Mucosa of rectum (tissue), 2 donors: ENCODE measurements at regions not wholly inside any gene's neighbourhood (a gene's known extent, or its start where the extent isn't known, plus 50 kb on each side); places are given as distances from the start of the nearest gene placed in this dataset.

ENCODE experiments used
- H3K27ac ChIP-seq, 2 donors: one replicate each; pipeline ENCODE4 v1.7.0; 2013; ENCODE audit warnings: inconsistent platforms in 2 of 2, low read depth in 2 of 2, low read length in 2 of 2
- H3K27me3 ChIP-seq, 2 donors: one replicate each; pipeline ENCODE4 v1.7.0; 2013; ENCODE audit warnings: low read length in 2 of 2; ENCODE audit not compliant: control insufficient read depth in 2 of 2, insufficient read depth in 2 of 2
- H3K36me3 ChIP-seq, 2 donors: one replicate each; pipeline ENCODE4 v1.7.0; 2013; ENCODE audit warnings: low read length in 2 of 2; ENCODE audit not compliant: control insufficient read depth in 2 of 2, insufficient read depth in 2 of 2
- H3K4me1 ChIP-seq, 2 donors: one replicate each; pipeline ENCODE4 v1.7.0; 2013; ENCODE audit warnings: low read length in 2 of 2, mild to moderate bottlenecking in 1 of 2; ENCODE audit not compliant: control insufficient read depth in 2 of 2, insufficient read depth in 2 of 2
- H3K4me3 ChIP-seq, 2 donors: one replicate each; pipeline ENCODE4 v1.7.0; 2013; ENCODE audit warnings: low read length in 2 of 2
- H3K9ac ChIP-seq, 2 donors: one replicate each; pipeline ENCODE4 v1.7.0; 2013; ENCODE audit warnings: low read length in 2 of 2, low read depth in 1 of 2, mild to moderate bottlenecking in 1 of 2
- H3K9me3 ChIP-seq, 2 donors: one replicate each; pipeline ENCODE4 v1.7.0; 2013; ENCODE audit warnings: low read length in 2 of 2; ENCODE audit not compliant: control insufficient read depth in 2 of 2
- donor health status: healthy.
- donor health status: Normal muscosa, but diverticular disease.

- no peaks in the 10 kb centered on the region for H3K27me3 ChIP-seq
- peaks cover 0 to 1% of the 10 kb centered on the region in 2 donors for H3K4me1 ChIP-seq
- H3K9me3 ChIP-seq, result no peaks in the 10 kb centered on the region
- H3K4me3 ChIP-seq, result no peak overlapping the region
- H3K9ac ChIP-seq, result no peak overlapping the region
- H3K27ac ChIP-seq, result no peak overlapping the region
- H3K36me3 ChIP-seq, result no peaks in the 10 kb centered on the region
These were observed 146.5 kb upstream of the COL21A1 start for GRCh38 chr6:56393615-56394612.

GRCh38 chr6:56388415-56388755 is 141.0 kb upstream of the COL21A1 start:
- Histone ChIP-seq H3K4me1 (no peaks in the 10 kb centered on the region), H3K4me3 (no peak overlapping the region), H3K36me3 (no peaks in the 10 kb centered on the region), H3K27ac (no peak overlapping the region), H3K9me3 (no peaks in the 10 kb centered on the region), H3K9ac (no peak overlapping the region), H3K27me3 (no peaks in the 10 kb centered on the region)

- H3K9me3 ChIP-seq, result no peaks in the 10 kb centered on the region
- H3K27ac ChIP-seq, result no peak overlapping the region
- no peaks in the 10 kb centered on the region for H3K36me3 ChIP-seq
- no peaks in the 10 kb centered on the region for H3K27me3 ChIP-seq
- H3K4me1 ChIP-seq, result no peaks in the 10 kb centered on the region
- no peak overlapping the region for H3K4me3 ChIP-seq
- H3K9ac ChIP-seq, result no peak overlapping the region
These were observed 140.4 kb upstream of the COL21A1 start for GRCh38 chr6:56387621-56388414.

- no peak overlapping the region for H3K4me3 ChIP-seq
- H3K36me3 ChIP-seq, result no peaks in the 10 kb centered on the region
- no peaks in the 10 kb centered on the region for H3K27me3 ChIP-seq
- H3K9me3 ChIP-seq, result no peaks in the 10 kb centered on the region
- H3K4me1 ChIP-seq, result no peaks in the 10 kb centered on the region
- H3K27ac ChIP-seq, result no peak overlapping the region
- H3K9ac ChIP-seq, result no peak overlapping the region
These were observed 139.3 kb upstream of the COL21A1 start for GRCh38 chr6:56386717-56387116.

- Histone ChIP-seq H3K9me3 (no peaks in the 10 kb centered on the region), H3K27me3 (no peaks in the 10 kb centered on the region), H3K4me3 (no peak overlapping the region), H3K9ac (no peak overlapping the region), H3K36me3 (no peaks in the 10 kb centered on the region), H3K27ac (no peak overlapping the region), H3K4me1 (no peaks in the 10 kb centered on the region)
These were observed 138.7 kb upstream of the COL21A1 start for GRCh38 chr6:56385981-56386593.

GRCh38 chr6:56383160-56383559 is 135.8 kb upstream of the COL21A1 start:
- Histone ChIP-seq H3K36me3 (no peaks in the 10 kb centered on the region), H3K4me1 (no peaks in the 10 kb centered on the region), H3K9me3 (no peaks in the 10 kb centered on the region), H3K27me3 (no peaks in the 10 kb centered on the region), H3K9ac (no peak overlapping the region), H3K27ac (no peak overlapping the region), H3K4me3 (no peak overlapping the region)

- no peaks in the 10 kb centered on the region for H3K9me3 ChIP-seq
- H3K27me3 ChIP-seq, result no peaks in the 10 kb centered on the region
- H3K9ac ChIP-seq, result no peak overlapping the region
- H3K27ac ChIP-seq, result no peak overlapping the region
- H3K4me3 ChIP-seq, result no peak overlapping the region
- no peaks in the 10 kb centered on the region for H3K36me3 ChIP-seq
- H3K4me1 ChIP-seq, result no peaks in the 10 kb centered on the region
These were observed 135.1 kb upstream of the COL21A1 start for GRCh38 chr6:56382416-56382940.

GRCh38 chr6:56381801-56382251 is 134.4 kb upstream of the COL21A1 start:
- H3K9me3 ChIP-seq, result no peaks in the 10 kb centered on the region
- H3K9ac ChIP-seq, result no peak overlapping the region
- H3K4me1 ChIP-seq, result no peaks in the 10 kb centered on the region
- H3K27ac ChIP-seq, result no peak overlapping the region
- H3K36me3 ChIP-seq, result no peaks in the 10 kb centered on the region
- no peaks in the 10 kb centered on the region for H3K27me3 ChIP-seq
- H3K4me3 ChIP-seq, result no peak overlapping the region

GRCh38 chr6:56380476-56380875 is 133.1 kb upstream of the COL21A1 start:
- Histone ChIP-seq H3K4me3 (no peak overlapping the region), H3K36me3 (no peaks in the 10 kb centered on the region), H3K9me3 (no peaks in the 10 kb centered on the region), H3K27ac (no peak overlapping the region), H3K9ac (no peak overlapping the region), H3K4me1 (no peaks in the 10 kb centered on the region), H3K27me3 (no peaks in the 10 kb centered on the region)
